ENCODE measurements at regions not wholly inside any gene's neighbourhood (a gene's known extent, or its start where the extent isn't known, plus 50 kb on each side); places are given as distances from the start of the nearest gene placed in this dataset.

DNA sequence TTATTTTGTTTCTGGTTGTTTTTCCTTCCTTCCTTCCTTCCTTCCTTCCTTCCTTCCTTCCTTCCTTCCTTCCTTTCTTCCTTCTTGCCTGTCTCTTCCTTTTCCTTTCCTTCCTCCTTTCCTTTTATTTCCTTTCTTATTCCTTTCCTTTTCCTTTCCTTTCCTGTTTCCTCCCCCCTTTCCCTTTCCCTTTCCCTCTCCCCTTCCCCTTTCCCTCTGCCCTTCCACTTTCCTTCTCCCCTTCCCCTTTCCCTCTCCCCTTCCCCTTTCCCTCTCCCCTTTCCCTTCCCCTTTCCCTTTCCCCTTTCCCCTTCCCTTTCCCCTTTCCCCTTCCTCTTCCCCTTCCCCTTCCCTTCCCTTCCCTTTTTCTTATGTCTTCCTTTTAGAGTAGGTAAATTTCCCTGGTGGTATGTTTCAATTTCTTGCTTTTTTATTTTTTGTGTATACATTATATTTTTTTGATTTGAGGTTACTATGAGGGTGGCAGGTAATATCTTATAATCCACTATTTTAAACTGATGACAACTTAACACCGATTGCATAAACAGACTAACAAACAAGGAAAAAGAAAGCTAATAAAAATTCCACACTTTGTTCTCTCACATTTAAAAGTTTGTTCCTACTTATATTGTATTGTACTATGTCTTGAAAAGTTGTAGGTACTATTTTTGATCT is 311.0 kb upstream of the FSHR start:
- no peak overlapping the region for H3K4me3 Mint-ChIP-seq (ENCODE audit: unreplicated experiment)
- H3K36me3 ChIP-seq (ENCODE audit: control insufficient read depth, insufficient read depth, low read length): no peaks in the 10 kb centered on the region
- H3K4me1 Mint-ChIP-seq (ENCODE audit: low read depth, unreplicated experiment): no peaks in the 10 kb centered on the region
- no peaks in the 10 kb centered on the region for H3K4me1 ChIP-seq
- ChIA-PET POLR2A (no interaction called here), CTCF (no interaction called here)
- DNase-seq: no peak
- intact Hi-C loops (cut with micrococcal nuclease; ENCODE audit: unreplicated experiment): no loop called here
- peaks cover 19% of the 10 kb centered on the region for H3K9me3 Mint-ChIP-seq (ENCODE audit: unreplicated experiment)
- H3K27me3 Mint-ChIP-seq (ENCODE audit: insufficient read depth, unreplicated experiment): peaks cover 3% of the 10 kb centered on the region
- H3K9me3 ChIP-seq: no peaks in the 10 kb centered on the region
- no peaks in the 10 kb centered on the region for H3K36me3 Mint-ChIP-seq (ENCODE audit: insufficient read depth, unreplicated experiment)
- no peak overlapping the region for H3K4me3 ChIP-seq (ENCODE audit: low read depth, low read length)
- no TSS peak for BruUV-seq (replicated peaks)
- no peaks in the 10 kb centered on the region for H3K27me3 ChIP-seq (replicated peaks; ENCODE audit: control insufficient read depth, insufficient read depth, low read length)
- TF ChIP-seq, protein P1, sequence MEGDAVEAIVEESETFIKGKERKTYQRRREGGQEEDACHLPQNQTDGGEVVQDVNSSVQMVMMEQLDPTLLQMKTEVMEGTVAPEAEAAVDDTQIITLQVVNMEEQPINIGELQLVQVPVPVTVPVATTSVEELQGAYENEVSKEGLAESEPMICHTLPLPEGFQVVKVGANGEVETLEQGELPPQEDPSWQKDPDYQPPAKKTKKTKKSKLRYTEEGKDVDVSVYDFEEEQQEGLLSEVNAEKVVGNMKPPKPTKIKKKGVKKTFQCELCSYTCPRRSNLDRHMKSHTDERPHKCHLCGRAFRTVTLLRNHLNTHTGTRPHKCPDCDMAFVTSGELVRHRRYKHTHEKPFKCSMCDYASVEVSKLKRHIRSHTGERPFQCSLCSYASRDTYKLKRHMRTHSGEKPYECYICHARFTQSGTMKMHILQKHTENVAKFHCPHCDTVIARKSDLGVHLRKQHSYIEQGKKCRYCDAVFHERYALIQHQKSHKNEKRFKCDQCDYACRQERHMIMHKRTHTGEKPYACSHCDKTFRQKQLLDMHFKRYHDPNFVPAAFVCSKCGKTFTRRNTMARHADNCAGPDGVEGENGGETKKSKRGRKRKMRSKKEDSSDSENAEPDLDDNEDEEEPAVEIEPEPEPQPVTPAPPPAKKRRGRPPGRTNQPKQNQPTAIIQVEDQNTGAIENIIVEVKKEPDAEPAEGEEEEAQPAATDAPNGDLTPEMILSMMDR (IDR thresholded peaks at IDR 0.05; ENCODE audit: insufficient read depth in 1 of 2, low read depth in 1 of 2, low read length in 1 of 2, severe bottlenecking in 1 of 2, unreplicated experiment in 1 of 2): no peak
- no peak overlapping the region for H3K27ac Mint-ChIP-seq (ENCODE audit: unreplicated experiment)

DNA sequence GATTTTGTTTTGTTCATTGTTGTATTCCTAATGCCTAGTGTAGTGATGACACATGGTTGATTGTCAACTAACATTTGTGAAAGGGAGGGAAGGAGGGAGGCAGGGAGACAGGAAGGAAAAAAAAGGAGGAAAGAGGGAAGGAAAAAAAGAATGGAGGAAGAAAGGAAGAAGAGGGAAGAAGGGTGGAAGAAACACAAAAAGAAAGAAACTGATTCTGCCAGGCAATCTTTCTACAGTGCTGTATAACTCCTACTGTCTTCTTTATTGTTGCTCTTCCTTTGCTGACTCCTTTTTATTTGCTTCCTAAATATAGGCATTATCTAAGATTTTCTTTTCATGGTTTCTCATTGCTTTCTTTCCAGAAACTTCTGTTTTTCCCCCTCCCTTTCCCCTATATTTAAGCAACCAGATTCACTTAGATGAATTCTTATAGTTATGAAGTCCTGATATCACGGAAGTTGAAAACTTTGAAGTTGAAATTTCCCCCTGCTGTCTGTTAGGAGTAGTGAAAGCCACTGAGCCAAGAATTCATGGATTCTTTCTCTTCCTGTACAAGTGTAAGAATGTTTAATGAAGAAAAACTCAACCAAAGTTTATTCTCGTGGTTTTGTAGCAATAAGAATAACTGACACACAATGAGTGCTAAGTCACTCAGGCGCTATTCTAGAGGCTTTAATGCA is 305.1 kb upstream of the FSHR start:
- H3K27me3 ChIP-seq (replicated peaks; ENCODE audit: control insufficient read depth, insufficient read depth, low read length): no peaks in the 10 kb centered on the region
- intact Hi-C loops (cut with micrococcal nuclease; ENCODE audit: unreplicated experiment): no loop called here
- H3K27me3 Mint-ChIP-seq (ENCODE audit: insufficient read depth, unreplicated experiment): peaks cover 10% of the 10 kb centered on the region
- H3K9me3 ChIP-seq: no peaks in the 10 kb centered on the region
- H3K9me3 Mint-ChIP-seq (ENCODE audit: unreplicated experiment): peaks cover 8% of the 10 kb centered on the region
- H3K36me3 ChIP-seq (ENCODE audit: control insufficient read depth, insufficient read depth, low read length): no peaks in the 10 kb centered on the region
- no peak overlapping the region for H3K4me3 Mint-ChIP-seq (ENCODE audit: unreplicated experiment)
- TF ChIP-seq, protein P1 (IDR thresholded peaks at IDR 0.05; ENCODE audit: insufficient read depth in 1 of 2, low read depth in 1 of 2, low read length in 1 of 2, severe bottlenecking in 1 of 2, unreplicated experiment in 1 of 2): peak; percentile 30 to 36
- POLR2A ChIA-PET: no interaction called here
- no peak overlapping the region for H3K27ac Mint-ChIP-seq (ENCODE audit: unreplicated experiment)
- H3K4me1 ChIP-seq: no peaks in the 10 kb centered on the region
- DNase-seq: no peak
- no peak overlapping the region for H3K4me3 ChIP-seq (ENCODE audit: low read depth, low read length)
- BruUV-seq (replicated peaks): no TSS peak
- CTCF ChIA-PET: no interaction called here
- H3K4me1 Mint-ChIP-seq (ENCODE audit: low read depth, unreplicated experiment): no peaks in the 10 kb centered on the region
- H3K36me3 Mint-ChIP-seq (ENCODE audit: insufficient read depth, unreplicated experiment): no peaks in the 10 kb centered on the region

DNA sequence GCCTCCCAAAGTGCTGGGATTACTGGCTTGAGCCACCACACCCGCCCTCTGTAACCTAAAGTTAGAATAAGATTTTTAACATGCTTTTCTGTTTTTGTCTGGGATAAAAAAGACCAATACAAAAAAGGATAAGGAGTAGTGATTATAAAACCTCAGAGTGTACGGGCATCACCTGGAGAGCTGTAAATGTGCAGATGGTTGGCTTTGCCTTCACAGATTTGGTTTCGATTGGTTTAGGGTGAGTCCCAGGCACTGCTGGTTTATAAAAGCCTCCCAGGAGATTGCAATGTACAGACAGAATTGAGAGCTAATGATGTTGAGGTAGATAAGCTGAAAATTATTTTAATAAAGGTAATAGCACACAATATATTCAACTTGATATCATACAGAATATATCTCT is 289.7 kb upstream of the FSHR start:
- Mint-ChIP-seq H3K4me3 (ENCODE audit: unreplicated experiment) (no peak overlapping the region), H3K36me3 (ENCODE audit: insufficient read depth, unreplicated experiment) (no peaks in the 10 kb centered on the region), H3K27ac (ENCODE audit: unreplicated experiment) (no peak overlapping the region), H3K9me3 (ENCODE audit: unreplicated experiment) (no peaks in the 10 kb centered on the region), H3K27me3 (ENCODE audit: insufficient read depth, unreplicated experiment) (peaks cover 6% of the 10 kb centered on the region), H3K4me1 (ENCODE audit: low read depth, unreplicated experiment) (no peaks in the 10 kb centered on the region)
- H3K4me1 ChIP-seq: no peaks in the 10 kb centered on the region
- BruUV-seq (replicated peaks): no TSS peak
- H3K4me3 ChIP-seq (ENCODE audit: low read depth, low read length): no peak overlapping the region
- intact Hi-C loops (cut with micrococcal nuclease; ENCODE audit: unreplicated experiment): no loop called here
- no peaks in the 10 kb centered on the region for H3K36me3 ChIP-seq (ENCODE audit: control insufficient read depth, insufficient read depth, low read length)
- no peaks in the 10 kb centered on the region; the same call in 1 of the 2 replicates for H3K27me3 ChIP-seq (replicated peaks; ENCODE audit: control insufficient read depth, insufficient read depth, low read length)
- no peak for DNase-seq
- no peaks in the 10 kb centered on the region for H3K9me3 ChIP-seq
- ChIA-PET CTCF (no interaction called here), POLR2A (no interaction called here)
- TF ChIP-seq, protein P1 (IDR thresholded peaks at IDR 0.05; ENCODE audit: insufficient read depth in 1 of 2, low read depth in 1 of 2, low read length in 1 of 2, severe bottlenecking in 1 of 2, unreplicated experiment in 1 of 2): no peak
